ENCODE measurements at regions not wholly inside any gene's neighbourhood (a gene's known extent, or its start where the extent isn't known, plus 50 kb on each side); places are given as distances from the start of the nearest gene placed in this dataset.

DNA sequence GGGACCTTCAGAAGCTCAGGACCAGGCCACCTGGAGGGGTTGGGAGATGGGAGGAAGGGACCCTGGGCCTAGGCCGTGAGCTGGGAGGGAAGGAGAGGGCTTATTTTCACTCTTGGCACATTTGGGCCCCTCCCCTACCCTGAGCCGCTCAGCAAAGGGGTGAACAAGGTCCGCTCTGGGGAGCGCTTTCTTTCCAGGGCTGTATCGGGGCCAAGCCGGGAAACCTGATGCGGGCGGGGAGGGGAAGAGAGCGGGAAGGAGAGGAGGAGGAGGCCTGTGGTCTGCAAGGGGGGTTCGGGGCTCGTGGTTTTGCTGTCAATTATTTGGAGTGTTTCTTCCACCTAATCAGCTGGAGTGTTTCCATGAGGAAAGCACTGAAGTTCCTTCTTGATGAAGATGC is 62.7 kb upstream of the RXRA start:
- TF ChIP-seq POLR2AphosphoS5 (IDR thresholded peaks at IDR 0.05; ENCODE audit: low read depth, low read length), result no peak
- no peak for TF ChIP-seq POLR2A (IDR thresholded peaks at IDR 0.05; ENCODE audit: low read depth, low read length)
- no peak for TF ChIP-seq TAF1 (IDR thresholded peaks at IDR 0.05; ENCODE audit: low read depth, low read length)
- no peak for TF ChIP-seq SPI1 (IDR thresholded peaks at IDR 0.05; ENCODE audit: low read depth, low read length)
- TF ChIP-seq POU2F2 (IDR thresholded peaks at IDR 0.05; ENCODE audit: low read depth, low read length), result no peak
- no peak for TF ChIP-seq PAX5 (IDR thresholded peaks at IDR 0.05; ENCODE audit: insufficient read depth, low read length, severe bottlenecking)

All from GM12891 (cell line).